ENCODE measurements at regions not wholly inside any gene's neighbourhood (a gene's known extent, or its start where the extent isn't known, plus 50 kb on each side); places are given as distances from the start of the nearest gene placed in this dataset.

GRCh38 chr1:82704966-82705365 is 904.2 kb downstream of the ADGRL2 start:
- Histone ChIP-seq H3K27me3 (no peaks in the 10 kb centered on the region), H3K9me3 (no peaks in the 10 kb centered on the region), H3K4me3 (no peak overlapping the region), H3K36me3 (no peaks in the 10 kb centered on the region), H3K4me1 (no peaks in the 10 kb centered on the region), H3K27ac (no peak overlapping the region)
- no peak for ATAC-seq
- intact Hi-C loops (cut with DNase I): no loop called here
- DNase-seq: no peak
- TF ChIP-seq, protein P1, sequence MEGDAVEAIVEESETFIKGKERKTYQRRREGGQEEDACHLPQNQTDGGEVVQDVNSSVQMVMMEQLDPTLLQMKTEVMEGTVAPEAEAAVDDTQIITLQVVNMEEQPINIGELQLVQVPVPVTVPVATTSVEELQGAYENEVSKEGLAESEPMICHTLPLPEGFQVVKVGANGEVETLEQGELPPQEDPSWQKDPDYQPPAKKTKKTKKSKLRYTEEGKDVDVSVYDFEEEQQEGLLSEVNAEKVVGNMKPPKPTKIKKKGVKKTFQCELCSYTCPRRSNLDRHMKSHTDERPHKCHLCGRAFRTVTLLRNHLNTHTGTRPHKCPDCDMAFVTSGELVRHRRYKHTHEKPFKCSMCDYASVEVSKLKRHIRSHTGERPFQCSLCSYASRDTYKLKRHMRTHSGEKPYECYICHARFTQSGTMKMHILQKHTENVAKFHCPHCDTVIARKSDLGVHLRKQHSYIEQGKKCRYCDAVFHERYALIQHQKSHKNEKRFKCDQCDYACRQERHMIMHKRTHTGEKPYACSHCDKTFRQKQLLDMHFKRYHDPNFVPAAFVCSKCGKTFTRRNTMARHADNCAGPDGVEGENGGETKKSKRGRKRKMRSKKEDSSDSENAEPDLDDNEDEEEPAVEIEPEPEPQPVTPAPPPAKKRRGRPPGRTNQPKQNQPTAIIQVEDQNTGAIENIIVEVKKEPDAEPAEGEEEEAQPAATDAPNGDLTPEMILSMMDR (IDR thresholded peaks at IDR 0.05): no peak

DNA sequence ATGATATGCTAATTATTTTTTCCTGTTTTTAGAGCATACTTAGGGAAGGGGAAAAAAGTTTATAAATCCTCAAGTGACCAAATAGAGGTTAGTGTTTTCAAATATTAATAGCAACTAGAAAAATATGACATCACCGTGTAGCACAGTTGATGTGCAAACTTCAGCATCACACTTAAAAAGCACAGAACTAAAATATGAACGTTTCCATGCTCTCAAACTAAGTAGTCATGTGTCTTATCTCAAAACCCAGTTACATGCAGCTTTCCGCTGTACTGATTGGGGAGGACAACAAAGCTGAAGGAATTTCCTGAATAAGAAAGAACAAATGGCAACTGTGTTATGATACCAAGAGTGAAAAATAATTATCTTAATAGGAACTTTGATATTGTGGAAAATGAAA is 903.7 kb downstream of the ADGRL2 start:
- Histone ChIP-seq H3K4me1 (no peaks in the 10 kb centered on the region), H3K27me3 (no peaks in the 10 kb centered on the region), H3K27ac (no peak overlapping the region), H3K9me3 (no peaks in the 10 kb centered on the region), H3K36me3 (no peaks in the 10 kb centered on the region), H3K4me3 (no peak overlapping the region)
- intact Hi-C loops (cut with DNase I): no loop called here
- no peak for ATAC-seq
- TF ChIP-seq, protein P1 (IDR thresholded peaks at IDR 0.05): no peak
- peak in 1 of 4 donors; percentile 24 for DNase-seq

DNA sequence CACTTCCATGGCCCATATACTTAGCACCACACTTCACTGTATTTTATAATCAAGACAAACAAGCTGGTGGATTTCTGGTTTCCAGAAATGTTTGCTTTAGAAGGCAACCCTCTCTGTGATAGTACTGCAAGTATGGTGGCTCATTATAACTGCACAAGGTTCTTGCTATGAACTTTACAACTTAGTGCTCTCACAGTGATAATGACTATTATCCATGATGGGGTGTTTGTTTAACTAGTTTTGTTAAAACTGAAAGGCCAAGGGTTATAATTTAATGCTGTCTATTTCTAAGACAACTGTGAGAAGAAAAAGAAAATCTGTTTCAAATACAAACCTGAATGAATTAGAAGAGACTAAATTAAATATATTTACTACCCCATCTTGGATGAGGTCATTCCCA is 903.2 kb downstream of the ADGRL2 start:
- intact Hi-C loops (cut with DNase I): no loop called here
- H3K4me1 ChIP-seq: no peaks in the 10 kb centered on the region
- no peak overlapping the region for H3K4me3 ChIP-seq
- TF ChIP-seq, protein P1 (IDR thresholded peaks at IDR 0.05): no peak
- no peaks in the 10 kb centered on the region for H3K27me3 ChIP-seq
- no peaks in the 10 kb centered on the region for H3K36me3 ChIP-seq
- no peaks in the 10 kb centered on the region for H3K9me3 ChIP-seq
- H3K27ac ChIP-seq: no peak overlapping the region
- no peak for ATAC-seq
- no peak for DNase-seq

GRCh38 chr1:82700476-82700875 is 899.7 kb downstream of the ADGRL2 start:
- Histone ChIP-seq H3K36me3 (no peaks in the 10 kb centered on the region), H3K4me3 (no peak overlapping the region), H3K9me3 (no peaks in the 10 kb centered on the region), H3K27ac (no peak overlapping the region), H3K27me3 (no peaks in the 10 kb centered on the region), H3K4me1 (no peaks in the 10 kb centered on the region)
- TF ChIP-seq, protein P1 (IDR thresholded peaks at IDR 0.05): no peak
- no peak for ATAC-seq
- DNase-seq: no peak
- intact Hi-C loops (cut with DNase I): no loop called here

GRCh38 chr1:82697965-82698364 is 897.2 kb downstream of the ADGRL2 start:
- intact Hi-C loops (cut with DNase I): no loop called here
- H3K9me3 ChIP-seq: no peaks in the 10 kb centered on the region
- H3K27ac ChIP-seq: no peak overlapping the region
- no peak overlapping the region for H3K4me3 ChIP-seq
- no peaks in the 10 kb centered on the region for H3K36me3 ChIP-seq
- no peaks in the 10 kb centered on the region for H3K27me3 ChIP-seq
- ATAC-seq (no peak), DNase-seq (no peak)
- TF ChIP-seq, protein P1 (IDR thresholded peaks at IDR 0.05): no peak
- H3K4me1 ChIP-seq: no peaks in the 10 kb centered on the region

All from left lung (tissue), 4 donors.